ENCODE measurements at regions not wholly inside any gene's neighbourhood (a gene's known extent, or its start where the extent isn't known, plus 50 kb on each side); places are given as distances from the start of the nearest gene placed in this dataset.

GRCh38 chr4:78689261-78689660, 86.9 kb upstream of the BMP2K start:
- DNase-seq = no peak
- no peaks in the 10 kb centered on the region for H3K79me2 ChIP-seq (ENCODE audit: insufficient read depth, low read length)
- H2BK20ac ChIP-seq (ENCODE audit: low read depth, low read length, poor library complexity, severe bottlenecking) = no peak overlapping the region
- no peak for TF ChIP-seq CTCF (conservative IDR thresholded peaks at IDR 0.05)
- H4K91ac ChIP-seq (ENCODE audit: insufficient read length, low read depth, low read length) = no peak overlapping the region
- peaks cover 3% of the 10 kb centered on the region; the same call in 1 of the 2 replicates for H3K4me1 ChIP-seq (ENCODE audit: insufficient read depth, low read length)
- no peak overlapping the region for H3K27ac ChIP-seq (ENCODE audit: insufficient read length, low read depth, low read length)
- no peak overlapping the region for H4K5ac ChIP-seq (ENCODE audit: insufficient read length, low read depth, low read length)
- no peaks in the 10 kb centered on the region for H3K9me3 ChIP-seq (ENCODE audit: control insufficient read depth, low read depth, low read length)
- no peak overlapping the region for H2BK5ac ChIP-seq (ENCODE audit: insufficient read length, low read length)
- H3K4ac ChIP-seq (ENCODE audit: low read depth, low read length) = no peak overlapping the region
- no peaks in the 10 kb centered on the region for H4K20me1 ChIP-seq (ENCODE audit: control insufficient read depth, insufficient read depth, insufficient read length)
- no peak overlapping the region for H4K8ac ChIP-seq (replicated peaks; ENCODE audit: insufficient read length, low read depth, low read length)
- no peak overlapping the region for H3K27ac Mint-ChIP-seq
- H3K23ac ChIP-seq (ENCODE audit: insufficient read length, low read depth, low read length) = no peak overlapping the region
- no peaks in the 10 kb centered on the region for H3K23me2 ChIP-seq (ENCODE audit: insufficient read length, low read depth, low read length, poor library complexity, severe bottlenecking)
- H3K9me3 Mint-ChIP-seq = no peaks in the 10 kb centered on the region
- H2BK120ac ChIP-seq (ENCODE audit: low read depth, low read length, poor library complexity, severe bottlenecking) = no peak overlapping the region
- no peak overlapping the region for H3K56ac ChIP-seq (ENCODE audit: insufficient read length, low read depth, low read length)
- H3K14ac ChIP-seq (ENCODE audit: insufficient read depth, low read length) = no peak overlapping the region
- no peak overlapping the region for H2BK12ac ChIP-seq (ENCODE audit: insufficient read length, low read depth, low read length)
- H3K4me2 ChIP-seq (ENCODE audit: insufficient read depth, insufficient read length, low read length) = no peak overlapping the region
- no peak overlapping the region for H2BK15ac ChIP-seq (ENCODE audit: low read depth, low read length)
- H2AFZ ChIP-seq (ENCODE audit: low read length) = no peak overlapping the region
- H3K36me3 Mint-ChIP-seq (ENCODE audit: insufficient read depth in 1 of 3, low read depth in 3 of 3) = no peaks in the 10 kb centered on the region
- no peaks in the 10 kb centered on the region; the same call in 1 of the 2 replicates for H3K27me3 Mint-ChIP-seq (ENCODE audit: low read depth)
- H3T11ph ChIP-seq (ENCODE audit: low read length) = no peak overlapping the region
- H3K4me1 Mint-ChIP-seq = peaks cover 0 to 11% of the 10 kb centered on the region in 2 experiments; a peak in 2 of 4 replicates
- no peaks in the 10 kb centered on the region for H3K27me3 ChIP-seq (ENCODE audit: insufficient read depth, low read length)
- no CpG with 5 or more reads among the region's 2 CpGs for WGBS (ENCODE audit: extremely low coverage, insufficient read length, low lambda C conversion rate)
- no peak overlapping the region for H2AK5ac ChIP-seq (ENCODE audit: insufficient read length, low read length)
- H3K4me3 Mint-ChIP-seq = no peak overlapping the region
- no peaks in the 10 kb centered on the region for H3K79me1 ChIP-seq (ENCODE audit: insufficient read depth, low read depth, low read length, poor library complexity, severe bottlenecking)
- H3K18ac ChIP-seq (ENCODE audit: insufficient read length, low read depth, low read length) = no peak overlapping the region
- H3K9ac ChIP-seq (ENCODE audit: extremely low read depth, insufficient read length, low read length) = no peak overlapping the region
